ENCODE measurements at regions not wholly inside any gene's neighbourhood (a gene's known extent, or its start where the extent isn't known, plus 50 kb on each side); places are given as distances from the start of the nearest gene placed in this dataset.

GRCh38 chr13:82766732-82767321, 1115.4 kb downstream of the SLITRK1 start:
- no peak overlapping the region for H3K4me3 Mint-ChIP-seq
- no peaks in the 10 kb centered on the region for H3K27me3 Mint-ChIP-seq
- no peaks in the 10 kb centered on the region for H3K36me3 Mint-ChIP-seq
- H3K4me1 Mint-ChIP-seq, result no peaks in the 10 kb centered on the region
- peaks cover 9% of the 10 kb centered on the region for H3K9me3 Mint-ChIP-seq
- no peak for ATAC-seq
- no peak overlapping the region for H3K27ac Mint-ChIP-seq

- no peak overlapping the region for H3K4me3 Mint-ChIP-seq
- no peaks in the 10 kb centered on the region for H3K36me3 Mint-ChIP-seq
- peaks cover 14% of the 10 kb centered on the region for H3K9me3 Mint-ChIP-seq
- no peak overlapping the region for H3K27ac Mint-ChIP-seq
- H3K27me3 Mint-ChIP-seq, result no peaks in the 10 kb centered on the region
- ATAC-seq, result no peak
- no peaks in the 10 kb centered on the region for H3K4me1 Mint-ChIP-seq
Measured at GRCh38 chr13:82758044-82758443, 1124.2 kb downstream of the SLITRK1 start.

- Mint-ChIP-seq H3K9me3 (no peaks in the 10 kb centered on the region), H3K27me3 (no peaks in the 10 kb centered on the region), H3K36me3 (no peaks in the 10 kb centered on the region), H3K4me3 (no peak overlapping the region), H3K27ac (no peak overlapping the region), H3K4me1 (no peaks in the 10 kb centered on the region)
- ATAC-seq, result no peak
Measured at GRCh38 chr13:82751206-82751605, 1131.1 kb downstream of the SLITRK1 start.

GRCh38 chr13:82749551-82749950, 1132.7 kb downstream of the SLITRK1 start:
- no peak overlapping the region for H3K4me3 Mint-ChIP-seq
- no peak for ATAC-seq
- no peaks in the 10 kb centered on the region for H3K4me1 Mint-ChIP-seq
- no peak overlapping the region for H3K27ac Mint-ChIP-seq
- no peaks in the 10 kb centered on the region for H3K9me3 Mint-ChIP-seq
- no peaks in the 10 kb centered on the region for H3K27me3 Mint-ChIP-seq
- H3K36me3 Mint-ChIP-seq, result no peaks in the 10 kb centered on the region

- no peak overlapping the region for H3K27ac Mint-ChIP-seq
- no peak for ATAC-seq
Measured at GRCh38 chr13:82747958-82748357, 1134.3 kb downstream of the SLITRK1 start.

GRCh38 chr13:82747291-82747690, 1135.0 kb downstream of the SLITRK1 start:
- Mint-ChIP-seq H3K36me3 (no peaks in the 10 kb centered on the region), H3K4me1 (no peaks in the 10 kb centered on the region), H3K27ac (no peak overlapping the region), H3K27me3 (no peaks in the 10 kb centered on the region), H3K4me3 (no peak overlapping the region), H3K9me3 (no peaks in the 10 kb centered on the region)
- ATAC-seq, result no peak

More at GRCh38 chr13:82747958-82748357, 1134.3 kb downstream of the SLITRK1 start:
- Mint-ChIP-seq H3K4me3 (no peak overlapping the region), H3K36me3 (no peaks in the 10 kb centered on the region), H3K9me3 (no peaks in the 10 kb centered on the region), H3K27me3 (no peaks in the 10 kb centered on the region), H3K4me1 (no peaks in the 10 kb centered on the region)

- Mint-ChIP-seq H3K27me3 (no peaks in the 10 kb centered on the region), H3K4me1 (no peaks in the 10 kb centered on the region), H3K9me3 (peaks cover 3% of the 10 kb centered on the region), H3K27ac (no peak overlapping the region), H3K36me3 (no peaks in the 10 kb centered on the region), H3K4me3 (no peak overlapping the region)
- ATAC-seq, result no peak
Measured at GRCh38 chr13:82740442-82740841, 1141.8 kb downstream of the SLITRK1 start.

GRCh38 chr13:82739881-82740280, 1142.4 kb downstream of the SLITRK1 start:
- Mint-ChIP-seq H3K36me3 (no peaks in the 10 kb centered on the region), H3K4me3 (no peak overlapping the region), H3K9me3 (peaks cover 3% of the 10 kb centered on the region), H3K4me1 (no peaks in the 10 kb centered on the region), H3K27me3 (no peaks in the 10 kb centered on the region), H3K27ac (no peak overlapping the region)
- ATAC-seq, result no peak

- Mint-ChIP-seq H3K9me3 (peaks cover 8% of the 10 kb centered on the region), H3K36me3 (no peaks in the 10 kb centered on the region), H3K4me1 (no peaks in the 10 kb centered on the region), H3K27me3 (no peaks in the 10 kb centered on the region), H3K27ac (no peak overlapping the region), H3K4me3 (no peak overlapping the region)
- no peak for ATAC-seq
Measured at GRCh38 chr13:82729401-82729800, 1152.9 kb downstream of the SLITRK1 start.

- H3K27me3 Mint-ChIP-seq, result no peaks in the 10 kb centered on the region
- no peak for ATAC-seq
- no peaks in the 10 kb centered on the region for H3K36me3 Mint-ChIP-seq
- no peaks in the 10 kb centered on the region for H3K4me1 Mint-ChIP-seq
- H3K9me3 Mint-ChIP-seq, result no peaks in the 10 kb centered on the region
- no peak overlapping the region for H3K27ac Mint-ChIP-seq
- H3K4me3 Mint-ChIP-seq, result no peak overlapping the region
Measured at GRCh38 chr13:82720986-82721385, 1161.3 kb downstream of the SLITRK1 start.

GRCh38 chr13:82719987-82720386, 1162.3 kb downstream of the SLITRK1 start:
- Mint-ChIP-seq H3K4me1 (no peaks in the 10 kb centered on the region), H3K4me3 (no peak overlapping the region), H3K27ac (no peak overlapping the region), H3K36me3 (no peaks in the 10 kb centered on the region), H3K27me3 (no peaks in the 10 kb centered on the region), H3K9me3 (no peaks in the 10 kb centered on the region)
- ATAC-seq, result no peak

GRCh38 chr13:82717249-82717648, 1165.0 kb downstream of the SLITRK1 start:
- H3K27ac Mint-ChIP-seq, result no peak overlapping the region
- H3K36me3 Mint-ChIP-seq, result no peaks in the 10 kb centered on the region
- no peak for ATAC-seq
- H3K9me3 Mint-ChIP-seq, result no peaks in the 10 kb centered on the region
- no peak overlapping the region for H3K4me3 Mint-ChIP-seq
- no peaks in the 10 kb centered on the region for H3K27me3 Mint-ChIP-seq
- no peaks in the 10 kb centered on the region for H3K4me1 Mint-ChIP-seq

- H3K27me3 Mint-ChIP-seq, result no peaks in the 10 kb centered on the region
- H3K4me1 Mint-ChIP-seq, result no peaks in the 10 kb centered on the region
- no peaks in the 10 kb centered on the region for H3K36me3 Mint-ChIP-seq
- no peak overlapping the region for H3K27ac Mint-ChIP-seq
- H3K4me3 Mint-ChIP-seq, result no peak overlapping the region
- H3K9me3 Mint-ChIP-seq, result no peaks in the 10 kb centered on the region
- no peak for ATAC-seq
Measured at GRCh38 chr13:82713687-82714405, 1168.4 kb downstream of the SLITRK1 start.

GRCh38 chr13:82702513-82702912, 1179.8 kb downstream of the SLITRK1 start:
- H3K27ac Mint-ChIP-seq, result no peak overlapping the region
- H3K27me3 Mint-ChIP-seq, result no peaks in the 10 kb centered on the region
- no peak overlapping the region for H3K4me3 Mint-ChIP-seq
- H3K9me3 Mint-ChIP-seq, result no peaks in the 10 kb centered on the region
- no peak for ATAC-seq
- H3K36me3 Mint-ChIP-seq, result no peaks in the 10 kb centered on the region
- no peaks in the 10 kb centered on the region for H3K4me1 Mint-ChIP-seq

- Mint-ChIP-seq H3K36me3 (no peaks in the 10 kb centered on the region), H3K9me3 (no peaks in the 10 kb centered on the region), H3K27me3 (no peaks in the 10 kb centered on the region), H3K4me3 (no peak overlapping the region), H3K4me1 (no peaks in the 10 kb centered on the region), H3K27ac (no peak overlapping the region)
- no peak for ATAC-seq
Measured at GRCh38 chr13:82701020-82701419, 1181.3 kb downstream of the SLITRK1 start.

GRCh38 chr13:82698941-82699340, 1183.3 kb downstream of the SLITRK1 start:
- no peaks in the 10 kb centered on the region for H3K9me3 Mint-ChIP-seq
- no peak overlapping the region for H3K27ac Mint-ChIP-seq
- H3K4me1 Mint-ChIP-seq, result no peaks in the 10 kb centered on the region
- ATAC-seq, result no peak
- no peaks in the 10 kb centered on the region for H3K36me3 Mint-ChIP-seq
- no peak overlapping the region for H3K4me3 Mint-ChIP-seq
- H3K27me3 Mint-ChIP-seq, result no peaks in the 10 kb centered on the region
